ENCODE measurements at regions not wholly inside any gene's neighbourhood (a gene's known extent, or its start where the extent isn't known, plus 50 kb on each side); places are given as distances from the start of the nearest gene placed in this dataset.
"Not testable (repeated sequence)": the region's sequence is repeated elsewhere in the genome, so short reads cannot be mapped to it uniquely, and the experiment has no call there.

GRCh38 chr14:84976805-84977204, 553.1 kb upstream of the FLRT2 start:
- DNase-seq (ENCODE audit: low read depth): no peak

GRCh38 chr14:84987042-84987441, 542.9 kb upstream of the FLRT2 start:
- DNase-seq (ENCODE audit: low read depth): no peak

- DNase-seq (ENCODE audit: low read depth): no peak
These were observed 541.6 kb upstream of the FLRT2 start for GRCh38 chr14:84988357-84988756.

GRCh38 chr14:84991021-84991420, 538.9 kb upstream of the FLRT2 start:
- no peak for DNase-seq (ENCODE audit: low read depth)

- no peak for DNase-seq (ENCODE audit: low read depth)
These were observed 531.7 kb upstream of the FLRT2 start for GRCh38 chr14:84998216-84998615.

GRCh38 chr14:85002846-85003245, 527.1 kb upstream of the FLRT2 start:
- DNase-seq (ENCODE audit: low read depth): no peak

GRCh38 chr14:85003805-85004204, 526.1 kb upstream of the FLRT2 start:
- no peak for DNase-seq (ENCODE audit: low read depth)

GRCh38 chr14:85009506-85009905, 520.4 kb upstream of the FLRT2 start:
- DNase-seq (ENCODE audit: low read depth): no peak

GRCh38 chr14:85010186-85010585, 519.8 kb upstream of the FLRT2 start:
- no peak for DNase-seq (ENCODE audit: low read depth)

GRCh38 chr14:85016496-85016895, 513.4 kb upstream of the FLRT2 start:
- no peak for DNase-seq (ENCODE audit: low read depth)

GRCh38 chr14:85023866-85024265, 506.1 kb upstream of the FLRT2 start:
- DNase-seq (ENCODE audit: low read depth): not testable (repeated sequence)

- no peak for DNase-seq (ENCODE audit: low read depth)
These were observed 505.0 kb upstream of the FLRT2 start for GRCh38 chr14:85024931-85025330.

- no peak for DNase-seq (ENCODE audit: low read depth)
These were observed 502.1 kb upstream of the FLRT2 start for GRCh38 chr14:85027681-85028370.

GRCh38 chr14:85037411-85037810, 492.5 kb upstream of the FLRT2 start:
- DNase-seq (ENCODE audit: low read depth): no peak

GRCh38 chr14:85038526-85039352, 491.2 kb upstream of the FLRT2 start:
- DNase-seq (ENCODE audit: low read depth): no peak

GRCh38 chr14:85039353-85039626, 490.7 kb upstream of the FLRT2 start:
- no peak for DNase-seq (ENCODE audit: low read depth)

- no peak for DNase-seq (ENCODE audit: low read depth)
These were observed 489.8 kb upstream of the FLRT2 start for GRCh38 chr14:85040046-85040685.

GRCh38 chr14:85041618-85042017, 488.3 kb upstream of the FLRT2 start:
- no peak for DNase-seq (ENCODE audit: low read depth)

GRCh38 chr14:85042301-85042700, 487.6 kb upstream of the FLRT2 start:
- no peak for DNase-seq (ENCODE audit: low read depth)

- no peak for DNase-seq (ENCODE audit: low read depth)
These were observed 479.8 kb upstream of the FLRT2 start for GRCh38 chr14:85050180-85050579.

- no peak for DNase-seq (ENCODE audit: low read depth)
These were observed 477.3 kb upstream of the FLRT2 start for GRCh38 chr14:85052646-85053045.

GRCh38 chr14:85054178-85054577, 475.8 kb upstream of the FLRT2 start:
- DNase-seq (ENCODE audit: low read depth): no peak

GRCh38 chr14:85056267-85056666, 473.7 kb upstream of the FLRT2 start:
- DNase-seq (ENCODE audit: low read depth): no peak

Measured in Daoy (cell line).